ENCODE measurements at regions not wholly inside any gene's neighbourhood (a gene's known extent, or its start where the extent isn't known, plus 50 kb on each side); places are given as distances from the start of the nearest gene placed in this dataset.

DNA sequence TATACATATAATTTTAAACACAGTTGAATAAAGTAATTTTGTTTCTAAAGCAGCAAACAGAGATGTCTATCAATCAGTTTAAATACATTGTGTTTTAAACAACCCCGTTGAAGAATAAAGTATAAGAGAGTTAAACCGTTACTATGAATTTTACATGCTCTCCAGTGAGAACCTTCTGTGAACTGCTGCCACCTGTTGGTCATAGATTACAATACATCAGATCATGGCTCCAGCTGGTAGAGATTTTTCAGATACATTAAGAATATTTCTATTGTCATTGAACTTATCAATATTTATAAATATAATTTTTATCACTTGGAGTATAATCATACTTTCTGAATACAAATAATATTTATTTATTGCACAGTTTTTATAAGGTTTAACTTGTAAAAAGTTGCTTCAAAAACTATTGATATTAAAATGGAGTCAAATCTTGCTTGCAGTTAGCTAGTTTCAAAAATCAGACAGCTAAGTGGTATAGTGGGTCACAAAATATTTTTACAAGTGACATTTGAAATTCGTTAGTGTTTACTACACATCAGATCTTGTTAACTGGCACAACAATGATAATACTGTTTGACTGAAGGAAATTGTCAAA lies 561.2 kb upstream of the PHF14 start:
- ATAC-seq (ENCODE audit: insufficient number of reproducible peaks, low FRiP score, low read depth) (no peak), DNase-seq (ENCODE audit: low spot score) (no peak)
- H3K36me3 ChIP-seq = no peaks in the 10 kb centered on the region
- peak; percentile 24 for TF ChIP-seq CTCF (IDR thresholded peaks at IDR 0.05)
- H3K4me3 ChIP-seq = no peak overlapping the region
- H3K27ac ChIP-seq = no peak overlapping the region
- no peaks in the 10 kb centered on the region for H3K9me3 ChIP-seq
- H3K27me3 ChIP-seq (replicated peaks; ENCODE audit: insufficient read depth) = no peaks in the 10 kb centered on the region
- H3K4me1 ChIP-seq (ENCODE audit: control insufficient read depth in 1 of 2, low read depth in 2 of 2) = no peaks in the 10 kb centered on the region

- ATAC-seq (ENCODE audit: insufficient number of reproducible peaks, low FRiP score, low read depth) (no peak), DNase-seq (ENCODE audit: low spot score) (no peak)
- Histone ChIP-seq H3K27ac (no peak overlapping the region), H3K4me3 (no peak overlapping the region), H3K9me3 (no peaks in the 10 kb centered on the region), H3K36me3 (no peaks in the 10 kb centered on the region), H3K27me3 (replicated peaks; ENCODE audit: insufficient read depth) (no peaks in the 10 kb centered on the region), H3K4me1 (ENCODE audit: control insufficient read depth in 1 of 2, low read depth in 2 of 2) (no peaks in the 10 kb centered on the region)
- TF ChIP-seq CTCF (IDR thresholded peaks at IDR 0.05) = no peak
Measured at GRCh38 chr7:10418985-10419384, 554.7 kb upstream of the PHF14 start.

DNA sequence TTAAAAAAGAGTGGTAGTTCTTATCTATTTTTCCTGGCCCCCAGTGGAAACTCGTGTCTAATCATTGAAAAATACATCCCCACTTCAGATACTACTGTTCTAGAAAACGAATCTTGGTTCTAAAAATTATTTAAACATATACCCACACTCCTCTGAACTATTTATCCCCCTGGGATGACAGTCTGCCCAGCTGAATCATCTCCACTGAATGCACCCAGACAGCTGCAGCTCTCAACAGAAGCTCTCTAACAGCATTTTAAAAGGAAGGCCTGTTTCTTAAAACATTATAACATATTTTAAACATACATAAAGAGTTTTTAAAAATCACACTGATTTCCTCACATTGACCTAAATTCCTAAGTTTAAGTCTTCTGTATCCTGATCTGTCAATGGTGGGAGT lies 544.6 kb upstream of the PHF14 start:
- Histone ChIP-seq H3K36me3 (no peaks in the 10 kb centered on the region), H3K9me3 (no peaks in the 10 kb centered on the region), H3K27me3 (replicated peaks; ENCODE audit: insufficient read depth) (no peaks in the 10 kb centered on the region), H3K27ac (no peak overlapping the region), H3K4me1 (ENCODE audit: control insufficient read depth in 1 of 2, low read depth in 2 of 2) (no peaks in the 10 kb centered on the region), H3K4me3 (no peak overlapping the region)
- ATAC-seq (ENCODE audit: insufficient number of reproducible peaks, low FRiP score, low read depth) (no peak), DNase-seq (ENCODE audit: low spot score) (no peak)
- TF ChIP-seq CTCF (IDR thresholded peaks at IDR 0.05) = no peak

GRCh38 chr7:10429511-10429910 lies 544.2 kb upstream of the PHF14 start:
- Histone ChIP-seq H3K4me1 (ENCODE audit: control insufficient read depth in 1 of 2, low read depth in 2 of 2) (no peaks in the 10 kb centered on the region), H3K27ac (no peak overlapping the region), H3K4me3 (no peak overlapping the region), H3K9me3 (no peaks in the 10 kb centered on the region), H3K27me3 (replicated peaks; ENCODE audit: insufficient read depth) (no peaks in the 10 kb centered on the region), H3K36me3 (no peaks in the 10 kb centered on the region)
- ATAC-seq (ENCODE audit: insufficient number of reproducible peaks, low FRiP score, low read depth) = no peak
- no peak for DNase-seq (ENCODE audit: low spot score)
- TF ChIP-seq CTCF (IDR thresholded peaks at IDR 0.05) = no peak

DNA sequence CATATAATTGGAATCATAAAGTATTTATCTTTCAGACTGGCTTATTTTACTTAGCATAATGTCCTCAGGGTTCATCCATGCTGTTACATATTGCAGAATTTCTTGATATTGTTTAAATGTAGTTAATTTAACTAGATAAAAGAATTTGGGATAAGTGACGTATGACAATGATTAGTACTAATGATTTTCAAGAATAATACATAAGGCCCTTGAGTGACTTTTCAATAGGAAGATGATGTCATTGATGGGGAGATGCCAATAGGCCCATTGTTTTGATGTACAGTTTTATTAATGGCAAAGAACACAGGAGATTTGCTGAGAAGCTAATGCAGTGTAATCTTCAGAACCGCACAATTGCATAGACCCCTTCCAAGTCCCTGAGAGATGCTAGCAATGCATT lies 537.4 kb upstream of the PHF14 start:
- H3K27me3 ChIP-seq (replicated peaks; ENCODE audit: insufficient read depth) = no peaks in the 10 kb centered on the region
- TF ChIP-seq CTCF (IDR thresholded peaks at IDR 0.05) = no peak
- no peak overlapping the region for H3K4me3 ChIP-seq
- no peak overlapping the region for H3K27ac ChIP-seq
- DNase-seq (ENCODE audit: low spot score) = no peak
- H3K4me1 ChIP-seq (ENCODE audit: control insufficient read depth in 1 of 2, low read depth in 2 of 2) = no peaks in the 10 kb centered on the region
- H3K9me3 ChIP-seq = no peaks in the 10 kb centered on the region
- no peaks in the 10 kb centered on the region for H3K36me3 ChIP-seq
- ATAC-seq (ENCODE audit: insufficient number of reproducible peaks, low FRiP score, low read depth) = no peak

Measured in thoracic aorta (tissue), 2 donors.